NCI-H2227 (cell line): ENCODE measurements at regions not wholly inside any gene's neighbourhood (a gene's known extent, or its start where the extent isn't known, plus 50 kb on each side); places are given as distances from the start of the nearest gene placed in this dataset.

ENCODE experiments used
- DNase-seq: peaks from one replicate; lab custom pipeline; 2025; ENCODE audit not compliant: unreplicated experiment; lab: John Stamatoyannopoulos, UW

- no peak for DNase-seq
Observed at GRCh38 chr1:55334797-55335196, 119.6 kb upstream of the USP24 start.

- no peak for DNase-seq
Observed at GRCh38 chr1:55334160-55334559, 119.0 kb upstream of the USP24 start.

GRCh38 chr1:55333461-55333860 lies 118.3 kb upstream of the USP24 start:
- DNase-seq, result no peak

GRCh38 chr1:55331351-55331750 lies 116.2 kb upstream of the USP24 start:
- no peak for DNase-seq

GRCh38 chr1:55329808-55330432 lies 114.8 kb upstream of the USP24 start:
- no peak for DNase-seq

GRCh38 chr1:55329091-55329490 lies 113.9 kb upstream of the USP24 start:
- no peak for DNase-seq

- no peak for DNase-seq
Observed at GRCh38 chr1:55326496-55327243, 111.5 kb upstream of the USP24 start.

- DNase-seq, result no peak
Observed at GRCh38 chr1:55323760-55324159, 108.6 kb upstream of the USP24 start.

- DNase-seq, result no peak
Observed at GRCh38 chr1:55322842-55323241, 107.7 kb upstream of the USP24 start.

GRCh38 chr1:55321942-55322341 lies 106.8 kb upstream of the USP24 start:
- DNase-seq, result no peak

- DNase-seq, result no peak
Observed at GRCh38 chr1:55320891-55321290, 105.7 kb upstream of the USP24 start.

- DNase-seq, result no peak
Observed at GRCh38 chr1:55318116-55318817, 103.1 kb upstream of the USP24 start.

- DNase-seq, result no peak
Observed at GRCh38 chr1:55317673-55318072, 102.5 kb upstream of the USP24 start.

GRCh38 chr1:55316947-55317662 lies 101.9 kb upstream of the USP24 start:
- DNase-seq, result no peak

- DNase-seq, result no peak
Observed at GRCh38 chr1:55316502-55316901, 101.3 kb upstream of the USP24 start.

- no peak for DNase-seq
Observed at GRCh38 chr1:55315552-55315951, 100.4 kb upstream of the USP24 start.

- DNase-seq, result no peak
Observed at GRCh38 chr1:55314740-55315139, 99.6 kb upstream of the USP24 start.

- DNase-seq, result no peak
Observed at GRCh38 chr1:55313903-55314302, 98.7 kb upstream of the USP24 start.

GRCh38 chr1:55311979-55312378 lies 96.8 kb upstream of the USP24 start:
- no peak for DNase-seq

GRCh38 chr1:55311057-55311641 lies 96.0 kb upstream of the USP24 start:
- DNase-seq, result no peak

GRCh38 chr1:55310505-55310971 lies 95.4 kb upstream of the USP24 start:
- DNase-seq, result no peak
